ENCODE measurements at regions not wholly inside any gene's neighbourhood (a gene's known extent, or its start where the extent isn't known, plus 50 kb on each side); places are given as distances from the start of the nearest gene placed in this dataset.

DNA sequence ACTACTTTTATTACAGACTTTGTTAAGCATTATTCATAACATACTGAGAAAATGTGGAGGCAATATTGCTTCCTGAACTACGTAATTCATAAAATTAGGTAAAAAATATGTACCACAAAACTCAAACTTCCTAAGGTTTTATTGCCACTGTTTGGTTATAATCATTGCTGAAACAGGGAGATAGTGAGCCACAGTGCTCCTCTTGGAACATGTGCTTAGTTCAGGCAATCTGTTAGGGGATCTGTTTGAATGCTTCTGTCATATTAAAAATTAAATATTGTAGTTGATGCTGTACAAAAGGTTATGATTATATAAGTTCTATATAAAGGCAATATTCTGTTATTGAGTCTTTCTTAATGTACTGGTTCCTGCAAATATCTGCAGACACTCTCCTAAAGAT is 480.7 kb downstream of the GRXCR1 start:
- no peak for TF ChIP-seq SP1 (IDR thresholded peaks at IDR 0.05)
- TF ChIP-seq ARNT (IDR thresholded peaks at IDR 0.05): no peak
- no peak for TF ChIP-seq FOXK2 (IDR thresholded peaks at IDR 0.05)
- TF ChIP-seq, protein P1, sequence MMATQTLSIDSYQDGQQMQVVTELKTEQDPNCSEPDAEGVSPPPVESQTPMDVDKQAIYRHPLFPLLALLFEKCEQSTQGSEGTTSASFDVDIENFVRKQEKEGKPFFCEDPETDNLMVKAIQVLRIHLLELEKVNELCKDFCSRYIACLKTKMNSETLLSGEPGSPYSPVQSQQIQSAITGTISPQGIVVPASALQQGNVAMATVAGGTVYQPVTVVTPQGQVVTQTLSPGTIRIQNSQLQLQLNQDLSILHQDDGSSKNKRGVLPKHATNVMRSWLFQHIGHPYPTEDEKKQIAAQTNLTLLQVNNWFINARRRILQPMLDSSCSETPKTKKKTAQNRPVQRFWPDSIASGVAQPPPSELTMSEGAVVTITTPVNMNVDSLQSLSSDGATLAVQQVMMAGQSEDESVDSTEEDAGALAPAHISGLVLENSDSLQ (IDR thresholded peaks at IDR 0.05): no peak
- TF ChIP-seq LEF1 (IDR thresholded peaks at IDR 0.05; ENCODE audit: borderline replicate concordance): no peak
- no peak for TF ChIP-seq FOXM1 (IDR thresholded peaks at IDR 0.05; ENCODE audit: borderline replicate concordance)
- no peak for TF ChIP-seq BHLHE40 (IDR thresholded peaks at IDR 0.05; ENCODE audit: borderline replicate concordance)

DNA sequence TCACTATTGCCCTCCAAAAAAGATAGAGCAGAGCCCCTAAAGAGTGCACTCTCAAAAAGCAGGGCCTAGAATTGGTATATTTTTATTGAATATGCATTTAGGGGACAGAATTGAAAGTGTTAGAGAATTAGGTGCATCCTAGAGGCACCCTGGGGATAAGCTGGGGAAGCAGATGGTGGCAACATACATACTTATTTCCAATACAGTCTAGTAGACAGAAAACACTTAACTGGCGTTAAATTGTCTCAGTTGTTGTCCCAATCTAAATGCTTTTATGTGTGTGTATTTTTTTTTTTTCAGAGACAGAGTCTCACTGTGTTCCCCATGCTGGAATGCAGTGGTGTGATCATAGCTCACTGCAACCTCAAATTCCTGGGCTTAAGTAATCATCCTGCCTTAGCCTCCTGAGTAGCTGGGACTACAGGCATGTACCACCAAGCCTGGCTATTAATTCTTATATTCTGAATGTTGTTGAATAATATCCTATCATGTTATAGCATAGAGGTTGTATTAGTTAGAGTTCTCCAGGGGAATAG is 481.8 kb downstream of the GRXCR1 start:
- POLR2A ChIA-PET: no interaction called here
- DNase-seq (ENCODE audit: extremely low spot score): no peak
- CTCF ChIA-PET: no interaction called here

More for the DNA sequence above, 480.7 kb downstream of the GRXCR1 start:
- ChIA-PET POLR2A (no interaction called here), CTCF (no interaction called here)
- DNase-seq (ENCODE audit: extremely low spot score): no peak

DNA sequence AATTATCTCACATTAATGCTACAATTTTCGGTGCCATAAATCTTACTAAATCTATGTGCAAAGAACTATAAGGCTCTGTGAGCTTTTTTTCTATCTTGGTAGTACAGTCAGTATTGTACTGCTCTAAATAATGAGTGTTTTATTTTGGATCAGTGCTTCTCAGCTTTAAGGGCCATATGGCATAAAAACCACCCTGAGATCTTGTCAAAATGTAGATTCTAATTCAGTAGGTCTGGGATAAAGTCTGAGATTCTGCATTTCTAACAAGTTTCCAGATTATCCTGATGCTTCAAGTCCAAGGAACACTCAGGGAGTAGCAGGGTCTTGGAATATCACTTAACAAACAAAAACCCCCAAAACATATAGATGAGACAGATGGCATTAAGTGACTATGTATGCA is 486.5 kb downstream of the GRXCR1 start:
- CTCF ChIA-PET: no interaction called here

More for the DNA sequence above, 481.8 kb downstream of the GRXCR1 start:
- TF ChIP-seq ELF4 (IDR thresholded peaks at IDR 0.05): no peak
- TF ChIP-seq SP1 (IDR thresholded peaks at IDR 0.05): no peak
- no peak for TF ChIP-seq FOXK2 (IDR thresholded peaks at IDR 0.05)
- no peak for TF ChIP-seq CTBP1 (IDR thresholded peaks at IDR 0.05; ENCODE audit: borderline replicate concordance)
- TF ChIP-seq NFRKB (IDR thresholded peaks at IDR 0.05): no peak
- no peak for TF ChIP-seq FOXM1 (IDR thresholded peaks at IDR 0.05; ENCODE audit: borderline replicate concordance)
- TF ChIP-seq ZNF384 (IDR thresholded peaks at IDR 0.05): no peak
- no peak for TF ChIP-seq LEF1 (IDR thresholded peaks at IDR 0.05; ENCODE audit: borderline replicate concordance)
- no peak for TF ChIP-seq SUZ12 (IDR thresholded peaks at IDR 0.05)
- no peak for TF ChIP-seq L3MBTL2 (conservative IDR thresholded peaks at IDR 0.05)

DNA sequence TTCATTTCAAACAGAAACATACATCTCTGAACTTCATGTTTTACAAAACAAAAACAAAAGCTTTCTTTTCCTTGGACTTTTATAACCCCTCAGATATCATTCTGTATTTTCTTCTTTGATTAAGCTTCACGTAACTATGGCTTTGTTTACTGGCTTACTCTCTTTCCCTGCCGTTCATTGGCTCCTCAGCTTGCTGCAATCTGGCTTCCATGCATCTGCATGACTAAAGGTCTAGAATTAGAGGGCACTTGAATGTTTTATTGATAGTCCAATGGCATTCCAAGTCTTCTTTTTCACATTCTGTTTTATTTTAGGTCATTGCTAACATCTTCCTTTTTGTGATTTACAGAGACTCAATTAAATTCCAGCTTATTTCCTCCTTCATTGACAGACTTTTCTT is 487.6 kb downstream of the GRXCR1 start:
- POLR2A ChIA-PET: no interaction called here
- CTCF ChIA-PET: no interaction called here
- no peak for DNase-seq (ENCODE audit: extremely low spot score)
- no peak for TF ChIP-seq SUZ12 (IDR thresholded peaks at IDR 0.05)
- TF ChIP-seq BHLHE40 (IDR thresholded peaks at IDR 0.05; ENCODE audit: borderline replicate concordance): no peak
- TF ChIP-seq LEF1 (IDR thresholded peaks at IDR 0.05; ENCODE audit: borderline replicate concordance): no peak
- TF ChIP-seq, protein P1 (IDR thresholded peaks at IDR 0.05): no peak
- no peak for TF ChIP-seq FOXM1 (IDR thresholded peaks at IDR 0.05; ENCODE audit: borderline replicate concordance)
- no peak for TF ChIP-seq HDGF (IDR thresholded peaks at IDR 0.05; ENCODE audit: borderline replicate concordance)
- no peak for TF ChIP-seq L3MBTL2 (conservative IDR thresholded peaks at IDR 0.05)
- TF ChIP-seq ZNF384 (IDR thresholded peaks at IDR 0.05): no peak
- TF ChIP-seq FOXK2 (IDR thresholded peaks at IDR 0.05): no peak
- TF ChIP-seq TARDBP (IDR thresholded peaks at IDR 0.05): no peak
- no peak for TF ChIP-seq ELF4 (IDR thresholded peaks at IDR 0.05)
- no peak for TF ChIP-seq NFRKB (IDR thresholded peaks at IDR 0.05)
- no peak for TF ChIP-seq FOXA1 (IDR thresholded peaks at IDR 0.05)
- no peak for TF ChIP-seq ARNT (IDR thresholded peaks at IDR 0.05)
- no peak for TF ChIP-seq CTBP1 (IDR thresholded peaks at IDR 0.05; ENCODE audit: borderline replicate concordance)
- no peak for TF ChIP-seq SP1 (IDR thresholded peaks at IDR 0.05)

More for the DNA sequence above, 486.5 kb downstream of the GRXCR1 start:
- POLR2A ChIA-PET: no interaction called here
- TF ChIP-seq FOXA1 (IDR thresholded peaks at IDR 0.05): no peak
- no peak for TF ChIP-seq CTBP1 (IDR thresholded peaks at IDR 0.05; ENCODE audit: borderline replicate concordance)
- no peak for TF ChIP-seq FOXM1 (IDR thresholded peaks at IDR 0.05; ENCODE audit: borderline replicate concordance)
- no peak for TF ChIP-seq ELF4 (IDR thresholded peaks at IDR 0.05)
- TF ChIP-seq L3MBTL2 (conservative IDR thresholded peaks at IDR 0.05): no peak
- no peak for TF ChIP-seq NFRKB (IDR thresholded peaks at IDR 0.05)
- TF ChIP-seq HDGF (IDR thresholded peaks at IDR 0.05; ENCODE audit: borderline replicate concordance): no peak
- TF ChIP-seq SUZ12 (IDR thresholded peaks at IDR 0.05): no peak
- no peak for TF ChIP-seq TARDBP (IDR thresholded peaks at IDR 0.05)
- DNase-seq (ENCODE audit: extremely low spot score): no peak

DNA sequence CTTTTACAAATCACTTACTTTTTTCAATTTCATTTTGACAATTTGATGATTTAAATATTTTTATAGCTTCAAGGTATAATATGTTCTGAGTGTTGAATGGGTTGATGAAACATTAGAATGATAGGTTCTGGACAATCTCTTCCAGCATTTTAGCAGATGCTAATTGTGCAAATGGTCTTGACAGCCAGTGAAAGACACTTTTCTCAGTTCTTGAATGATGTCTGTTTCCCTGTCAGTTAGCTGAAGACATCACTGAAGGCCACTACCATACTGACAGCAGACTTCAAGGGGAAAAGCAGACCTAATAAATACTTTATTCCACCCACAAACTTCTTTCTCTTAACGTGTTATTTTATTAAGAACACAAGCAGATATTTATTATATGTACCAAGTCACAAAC is 498.6 kb downstream of the GRXCR1 start:
- TF ChIP-seq FOXK2 (IDR thresholded peaks at IDR 0.05) (no peak), L3MBTL2 (conservative IDR thresholded peaks at IDR 0.05) (no peak), CTBP1 (IDR thresholded peaks at IDR 0.05; ENCODE audit: borderline replicate concordance) (no peak), ELF4 (IDR thresholded peaks at IDR 0.05) (no peak), FOXA1 (IDR thresholded peaks at IDR 0.05) (no peak), HDGF (IDR thresholded peaks at IDR 0.05; ENCODE audit: borderline replicate concordance) (no peak), SP1 (IDR thresholded peaks at IDR 0.05) (no peak), ZNF384 (IDR thresholded peaks at IDR 0.05) (no peak), NFRKB (IDR thresholded peaks at IDR 0.05) (no peak), TARDBP (IDR thresholded peaks at IDR 0.05) (no peak), FOXM1 (IDR thresholded peaks at IDR 0.05; ENCODE audit: borderline replicate concordance) (no peak), LEF1 (IDR thresholded peaks at IDR 0.05; ENCODE audit: borderline replicate concordance) (no peak), BHLHE40 (IDR thresholded peaks at IDR 0.05; ENCODE audit: borderline replicate concordance) (no peak), ARNT (IDR thresholded peaks at IDR 0.05) (no peak), SUZ12 (IDR thresholded peaks at IDR 0.05) (no peak)
- TF ChIP-seq, protein P1 (IDR thresholded peaks at IDR 0.05): no peak
- CTCF ChIA-PET: no interaction called here
- POLR2A ChIA-PET: no interaction called here
- DNase-seq (ENCODE audit: extremely low spot score): no peak

DNA sequence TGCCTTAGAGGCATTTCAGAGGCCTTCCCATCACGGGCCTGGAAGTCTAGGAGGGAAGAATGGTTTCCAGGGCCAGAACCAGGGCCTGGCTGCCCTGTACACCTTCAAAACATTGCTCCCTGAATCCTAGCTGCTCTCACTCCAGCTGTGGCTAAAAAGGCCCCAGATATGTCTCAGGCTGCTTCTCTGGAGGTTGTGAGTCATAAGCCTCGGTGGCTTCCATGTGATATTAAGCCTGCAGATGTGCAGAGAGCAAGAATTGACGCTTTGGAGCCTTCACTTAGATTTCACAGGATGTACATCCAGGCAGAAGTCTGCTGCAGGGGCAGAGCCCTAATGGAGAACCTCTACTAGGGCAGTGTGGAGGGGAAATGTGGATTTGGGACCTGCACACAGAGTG is 502.5 kb downstream of the GRXCR1 start:
- DNase-seq (ENCODE audit: extremely low spot score): no peak
- ChIA-PET POLR2A (no interaction called here), CTCF (no interaction called here)
- TF ChIP-seq FOXM1 (IDR thresholded peaks at IDR 0.05; ENCODE audit: borderline replicate concordance) (no peak), HDGF (IDR thresholded peaks at IDR 0.05; ENCODE audit: borderline replicate concordance) (no peak), TARDBP (IDR thresholded peaks at IDR 0.05) (no peak), ELF4 (IDR thresholded peaks at IDR 0.05) (no peak), L3MBTL2 (conservative IDR thresholded peaks at IDR 0.05) (no peak), FOXK2 (IDR thresholded peaks at IDR 0.05) (no peak)
- TF ChIP-seq, protein P1 (IDR thresholded peaks at IDR 0.05): no peak

All from HEK293T (cell line).